AG04450 (cell line): ENCODE measurements at regions not wholly inside any gene's neighbourhood (a gene's known extent, or its start where the extent isn't known, plus 50 kb on each side); places are given as distances from the start of the nearest gene placed in this dataset.
"Not testable (repeated sequence)": the region's sequence is repeated elsewhere in the genome, so short reads cannot be mapped to it uniquely, and the experiment has no call there.

ENCODE experiments used
- CTCF ChIA-PET: fragments of 300-600, 350-600 bp; formaldehyde crosslinking; extraction: SDS; loops from one replicate; lab custom pipeline; 2022; ENCODE audit warnings: antibody characterized with exemption, inconsistent platforms; lab: Charles Lee
- POLR2A ChIA-PET: fragments of 350-600 bp; formaldehyde crosslinking; extraction: SDS; loops from one replicate; lab custom pipeline; 2021; ENCODE audit warnings: antibody characterized with exemption, inconsistent platforms; lab: Yijun Ruan, JAX
- DNase-seq: peaks from one replicate; pipeline ENCODE4 v3.0.0-alpha.2; 2011; ENCODE audit warnings: low read depth, low spot score
- H3K27ac ChIP-seq: one replicate; pipeline ENCODE4 v1.5.1; 2012; ENCODE audit warnings: low read depth, low read length, control low read depth
- H3K27me3 ChIP-seq: one replicate; pipeline ENCODE4 v1.6.0; 2012; ENCODE audit warnings: low read length; ENCODE audit not compliant: control insufficient read depth, insufficient read depth
- H3K4me3 ChIP-seq: 2 replicates; pipeline ENCODE4 v1.5.1; 2011; ENCODE audit warnings: mild to moderate bottlenecking, low read depth, low read length, control low read depth
- H3K9me3 ChIP-seq: 2 replicates; pipeline ENCODE4 v1.5.1; 2012; ENCODE audit warnings: low read length; ENCODE audit not compliant: control insufficient read depth, insufficient read depth
- CTCF ChIP-seq: IDR thresholded peaks from 2 replicates; pipeline ENCODE4 v1.5.1; 2011; ENCODE audit warnings: low read depth, low read length, control low read depth, inconsistent platforms

GRCh38 chrX:1072637-1073377 lies 139.6 kb downstream of the CRLF2 start:
- TF ChIP-seq CTCF, result no peak
- ChIA-PET CTCF (no interaction called here), POLR2A (no interaction called here)
- no peak for DNase-seq
- Histone ChIP-seq H3K4me3 (no peak overlapping the region), H3K27me3 (no peaks in the 10 kb centered on the region), H3K27ac (no peak overlapping the region), H3K9me3 (peaks cover 52% of the 10 kb centered on the region)

- Histone ChIP-seq H3K27me3 (no peaks in the 10 kb centered on the region), H3K4me3 (no peak overlapping the region), H3K9me3 (peaks cover 46% of the 10 kb centered on the region), H3K27ac (no peak overlapping the region)
- no peak for TF ChIP-seq CTCF
- no peak for DNase-seq
- CTCF ChIA-PET, result no interaction called here
- POLR2A ChIA-PET, result no interaction called here
These were observed 141.1 kb downstream of the CRLF2 start for GRCh38 chrX:1071351-1071750.

- no peak for TF ChIP-seq CTCF
- Histone ChIP-seq H3K4me3 (no peak overlapping the region), H3K9me3 (peaks cover 63% of the 10 kb centered on the region), H3K27me3 (no peaks in the 10 kb centered on the region), H3K27ac (no peak overlapping the region)
- ChIA-PET CTCF (no interaction called here), POLR2A (no interaction called here)
- no peak for DNase-seq
These were observed 150.1 kb downstream of the CRLF2 start for GRCh38 chrX:1062351-1062750.

- no peak for DNase-seq
- no peaks in the 10 kb centered on the region for H3K27me3 ChIP-seq
- TF ChIP-seq CTCF, result no peak
- ChIA-PET POLR2A (no interaction called here), CTCF (no interaction called here)
- H3K4me3 ChIP-seq, result no peak overlapping the region
- no peak overlapping the region for H3K27ac ChIP-seq
- H3K9me3 ChIP-seq, result peaks cover 75% of the 10 kb centered on the region
These were observed 151.9 kb downstream of the CRLF2 start for GRCh38 chrX:1060562-1060960.

- H3K27ac ChIP-seq, result no peak overlapping the region
- no peaks in the 10 kb centered on the region for H3K27me3 ChIP-seq
- no peak for DNase-seq
- POLR2A ChIA-PET, result no interaction called here
- no peak for TF ChIP-seq CTCF
- CTCF ChIA-PET, result no interaction called here
- peaks cover 72% of the 10 kb centered on the region for H3K9me3 ChIP-seq
- no peak overlapping the region for H3K4me3 ChIP-seq
These were observed 152.6 kb downstream of the CRLF2 start for GRCh38 chrX:1059576-1060561.

GRCh38 chrX:1053600-1053999 lies 158.8 kb downstream of the CRLF2 start:
- POLR2A ChIA-PET, H3K27me3 ChIP-seq, DNase-seq, H3K27ac ChIP-seq, CTCF ChIA-PET, H3K4me3 ChIP-seq: not testable (repeated sequence)
- H3K9me3 ChIP-seq, result peaks cover 48% of the 10 kb centered on the region
